Activated naive CD8-positive, alpha-beta T cell treated with anti-CD3 and anti-CD28 coated beads, Interleukin-2, amount 50 U/mL, for 24 hours (primary cell): ENCODE measurements at regions not wholly inside any gene's neighbourhood (a gene's known extent, or its start where the extent isn't known, plus 50 kb on each side); places are given as distances from the start of the nearest gene placed in this dataset.
"Not testable (repeated sequence)": the region's sequence is repeated elsewhere in the genome, so short reads cannot be mapped to it uniquely, and the experiment has no call there.

Experiments
- ATAC-seq: fragments of 150-1000 bp; cut with Tn5 transposase; one replicate; pipeline ENCODE4 v1.10.0; 2021
- DNase-seq: peaks from one replicate; pipeline ENCODE4 v3.0.0; 2021
- H3K27ac Mint-ChIP-seq: one replicate; pipeline ENCODE4 v1.8.0; 2021; ENCODE audit warnings: mild to moderate bottlenecking, mixed read lengths
- H3K27me3 Mint-ChIP-seq: one replicate; pipeline ENCODE4 v1.8.0; 2021; ENCODE audit warnings: mixed read lengths
- H3K36me3 Mint-ChIP-seq: one replicate; pipeline ENCODE4 v1.8.0; 2021; ENCODE audit warnings: low read depth, mixed read lengths
- H3K4me1 Mint-ChIP-seq: one replicate; pipeline ENCODE4 v1.8.0; 2021; ENCODE audit warnings: mixed read lengths
- H3K4me3 Mint-ChIP-seq: one replicate; pipeline ENCODE4 v1.8.0; 2021; ENCODE audit warnings: mild to moderate bottlenecking, moderate library complexity, mixed read lengths
- H3K9me3 Mint-ChIP-seq: one replicate; pipeline ENCODE4 v1.8.0; 2021; ENCODE audit warnings: mixed read lengths

DNA sequence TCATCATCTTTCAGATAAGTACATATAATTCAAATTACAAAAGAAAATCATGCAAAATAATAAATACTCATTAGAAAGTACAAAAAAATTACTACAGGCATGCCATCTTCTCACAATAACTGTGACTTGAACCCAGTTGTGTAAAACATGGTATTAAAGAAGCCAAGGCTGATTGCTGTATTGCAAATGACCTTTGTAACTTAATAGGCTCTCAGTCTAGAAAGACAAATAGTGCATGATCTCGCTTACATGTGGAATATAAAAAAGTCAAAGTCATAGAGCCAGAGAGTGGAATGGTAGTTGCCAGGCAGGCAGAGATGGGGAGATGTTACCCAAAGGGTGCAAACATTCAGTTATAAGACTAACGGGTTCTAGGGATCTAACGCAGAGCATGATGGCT is 626.1 kb downstream of the COL12A1 start:
- DNase-seq (no peak), ATAC-seq (no peak)
- Mint-ChIP-seq H3K36me3 (no peaks in the 10 kb centered on the region), H3K27me3 (no peaks in the 10 kb centered on the region), H3K9me3 (no peaks in the 10 kb centered on the region), H3K4me3 (no peak overlapping the region), H3K4me1 (no peaks in the 10 kb centered on the region), H3K27ac (no peak overlapping the region)

DNA sequence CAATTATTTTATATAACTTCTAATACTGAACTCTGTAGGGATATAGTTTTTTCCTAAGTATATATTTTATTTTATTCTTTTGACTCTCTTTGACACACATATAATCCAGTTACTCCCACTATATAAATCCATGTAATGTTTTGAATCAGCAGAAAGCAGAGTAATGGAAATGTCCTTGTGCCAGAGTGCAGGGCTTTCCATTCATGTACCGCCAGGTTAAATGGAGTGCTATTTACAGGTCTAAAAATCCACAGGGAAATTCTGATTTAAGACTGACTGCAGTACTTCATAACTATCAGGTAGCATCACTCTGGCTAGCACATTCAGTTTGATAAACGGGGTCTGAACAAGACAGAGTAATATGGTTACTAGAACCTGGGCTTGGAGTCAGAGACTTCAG is 626.8 kb downstream of the COL12A1 start:
- Mint-ChIP-seq H3K27ac (no peak overlapping the region), H3K9me3 (no peaks in the 10 kb centered on the region), H3K36me3 (no peaks in the 10 kb centered on the region), H3K4me1 (no peaks in the 10 kb centered on the region), H3K4me3 (no peak overlapping the region), H3K27me3 (no peaks in the 10 kb centered on the region)
- DNase-seq: no peak
- no peak for ATAC-seq

- Mint-ChIP-seq H3K27ac (no peak overlapping the region), H3K4me3 (no peak overlapping the region), H3K4me1 (no peaks in the 10 kb centered on the region), H3K36me3 (no peaks in the 10 kb centered on the region), H3K27me3 (no peaks in the 10 kb centered on the region), H3K9me3 (no peaks in the 10 kb centered on the region)
- DNase-seq: no peak
- no peak for ATAC-seq
These were observed 627.5 kb downstream of the COL12A1 start for GRCh38 chr6:74578339-74578738.

- ATAC-seq: no peak
- H3K4me1 Mint-ChIP-seq: no peaks in the 10 kb centered on the region
- H3K4me3 Mint-ChIP-seq: no peak overlapping the region
- no peak overlapping the region for H3K27ac Mint-ChIP-seq
- no peaks in the 10 kb centered on the region for H3K36me3 Mint-ChIP-seq
- H3K27me3 Mint-ChIP-seq: no peaks in the 10 kb centered on the region
- DNase-seq: no peak
- no peaks in the 10 kb centered on the region for H3K9me3 Mint-ChIP-seq
These were observed 628.2 kb downstream of the COL12A1 start for GRCh38 chr6:74577619-74578018.

DNA sequence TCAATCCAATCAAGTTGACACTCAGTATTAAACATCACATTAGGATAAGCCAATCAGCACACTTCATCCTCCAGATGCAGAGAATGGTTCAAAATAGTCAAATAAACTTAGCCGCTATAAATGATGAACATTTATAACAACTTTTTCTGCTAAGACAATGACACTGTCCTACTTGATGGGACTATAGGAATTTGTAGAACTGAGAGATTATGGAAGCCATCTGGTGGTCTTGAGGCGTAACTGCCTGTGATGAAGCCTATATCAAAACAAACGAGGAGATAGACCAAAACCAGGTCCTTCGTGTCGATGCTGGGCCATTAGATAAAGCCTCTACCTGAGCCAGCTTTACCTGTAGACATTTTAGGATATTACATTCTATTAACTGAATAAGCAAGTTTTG is 631.1 kb downstream of the COL12A1 start:
- H3K36me3 Mint-ChIP-seq: no peaks in the 10 kb centered on the region
- H3K4me3 Mint-ChIP-seq: no peak overlapping the region
- no peak for DNase-seq
- H3K27ac Mint-ChIP-seq: no peak overlapping the region
- no peaks in the 10 kb centered on the region for H3K27me3 Mint-ChIP-seq
- H3K9me3 Mint-ChIP-seq: no peaks in the 10 kb centered on the region
- no peak for ATAC-seq
- H3K4me1 Mint-ChIP-seq: no peaks in the 10 kb centered on the region

DNA sequence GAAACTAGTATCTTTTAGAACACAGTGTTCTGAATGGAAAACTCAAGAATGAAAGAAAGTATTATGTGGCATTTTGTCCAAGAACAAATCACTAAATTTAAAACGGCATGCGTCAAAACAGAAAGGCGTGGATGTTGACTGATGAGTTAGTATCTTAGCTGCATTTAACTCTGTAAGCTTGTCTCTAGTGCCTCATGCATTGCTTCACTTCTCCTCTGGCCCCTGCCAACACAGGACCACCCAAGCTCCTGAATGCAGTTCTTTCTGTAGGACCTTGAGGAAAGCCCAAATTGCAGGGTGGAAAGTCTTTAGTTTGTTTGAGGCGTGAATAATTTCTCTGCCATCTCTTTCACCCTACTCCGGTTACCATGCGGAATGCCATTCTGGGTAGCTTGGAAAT is 632.2 kb downstream of the COL12A1 start:
- ATAC-seq: no peak
- no peak for DNase-seq
- Mint-ChIP-seq H3K9me3 (no peaks in the 10 kb centered on the region), H3K4me1 (no peaks in the 10 kb centered on the region), H3K4me3 (no peak overlapping the region), H3K27me3 (no peaks in the 10 kb centered on the region), H3K36me3 (no peaks in the 10 kb centered on the region), H3K27ac (no peak overlapping the region)

DNA sequence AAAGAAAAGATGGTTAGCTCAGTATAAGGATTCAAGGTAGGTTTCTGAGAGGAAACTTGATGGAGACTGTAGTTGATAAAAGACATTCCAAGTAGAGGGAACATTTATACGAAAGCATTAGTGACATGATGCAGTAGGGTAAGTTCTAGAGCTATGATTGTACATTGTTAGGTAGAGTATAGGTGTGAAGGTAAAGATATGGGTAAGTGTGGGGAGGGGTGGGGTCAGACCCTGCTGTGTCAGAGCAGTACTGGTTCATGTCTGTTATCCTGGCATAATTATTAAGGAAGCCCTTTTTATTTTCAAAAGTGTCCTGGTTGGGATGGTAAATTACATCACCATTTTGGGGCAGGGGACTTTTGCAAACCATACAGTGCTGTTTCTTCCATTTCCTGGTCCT is 635.8 kb downstream of the COL12A1 start:
- Mint-ChIP-seq H3K4me1 (no peaks in the 10 kb centered on the region), H3K9me3 (no peaks in the 10 kb centered on the region), H3K4me3 (no peak overlapping the region), H3K36me3 (no peaks in the 10 kb centered on the region), H3K27me3 (no peaks in the 10 kb centered on the region), H3K27ac (no peak overlapping the region)
- ATAC-seq (no peak), DNase-seq (no peak)

- Mint-ChIP-seq H3K36me3 (no peaks in the 10 kb centered on the region), H3K4me1 (no peaks in the 10 kb centered on the region), H3K4me3 (no peak overlapping the region), H3K27ac (no peak overlapping the region), H3K27me3 (no peaks in the 10 kb centered on the region), H3K9me3 (no peaks in the 10 kb centered on the region)
- DNase-seq (no peak), ATAC-seq (no peak)
These were observed 637.0 kb downstream of the COL12A1 start for GRCh38 chr6:74568861-74569260.

- H3K4me1 Mint-ChIP-seq, ATAC-seq, H3K27ac Mint-ChIP-seq, H3K36me3 Mint-ChIP-seq, H3K4me3 Mint-ChIP-seq, DNase-seq, H3K27me3 Mint-ChIP-seq, H3K9me3 Mint-ChIP-seq: not testable (repeated sequence)
These were observed 637.9 kb downstream of the COL12A1 start for GRCh38 chr6:74567923-74568290.

- no peaks in the 10 kb centered on the region for H3K9me3 Mint-ChIP-seq
These were observed 638.5 kb downstream of the COL12A1 start for GRCh38 chr6:74567281-74567922.

GRCh38 chr6:74557236-74557635 is 648.6 kb downstream of the COL12A1 start:
- H3K27ac Mint-ChIP-seq: no peak overlapping the region
- H3K4me1 Mint-ChIP-seq: no peaks in the 10 kb centered on the region
- no peak overlapping the region for H3K4me3 Mint-ChIP-seq
- no peak for ATAC-seq
- H3K27me3 Mint-ChIP-seq: no peaks in the 10 kb centered on the region
- no peaks in the 10 kb centered on the region for H3K36me3 Mint-ChIP-seq
- no peak for DNase-seq
- H3K9me3 Mint-ChIP-seq: no peaks in the 10 kb centered on the region

More at GRCh38 chr6:74567281-74567922, 638.5 kb downstream of the COL12A1 start:
- H3K36me3 Mint-ChIP-seq: no peaks in the 10 kb centered on the region
- no peaks in the 10 kb centered on the region for H3K4me1 Mint-ChIP-seq
- no peaks in the 10 kb centered on the region for H3K27me3 Mint-ChIP-seq
- H3K27ac Mint-ChIP-seq: no peak overlapping the region
- DNase-seq: no peak
- H3K4me3 Mint-ChIP-seq: no peak overlapping the region
- ATAC-seq: no peak

GRCh38 chr6:74554041-74554440 is 651.8 kb downstream of the COL12A1 start:
- H3K27ac Mint-ChIP-seq: no peak overlapping the region
- DNase-seq: no peak
- H3K9me3 Mint-ChIP-seq: peaks cover 6% of the 10 kb centered on the region
- H3K4me1 Mint-ChIP-seq: no peaks in the 10 kb centered on the region
- ATAC-seq: no peak
- H3K36me3 Mint-ChIP-seq: no peaks in the 10 kb centered on the region
- no peak overlapping the region for H3K4me3 Mint-ChIP-seq
- no peaks in the 10 kb centered on the region for H3K27me3 Mint-ChIP-seq

DNA sequence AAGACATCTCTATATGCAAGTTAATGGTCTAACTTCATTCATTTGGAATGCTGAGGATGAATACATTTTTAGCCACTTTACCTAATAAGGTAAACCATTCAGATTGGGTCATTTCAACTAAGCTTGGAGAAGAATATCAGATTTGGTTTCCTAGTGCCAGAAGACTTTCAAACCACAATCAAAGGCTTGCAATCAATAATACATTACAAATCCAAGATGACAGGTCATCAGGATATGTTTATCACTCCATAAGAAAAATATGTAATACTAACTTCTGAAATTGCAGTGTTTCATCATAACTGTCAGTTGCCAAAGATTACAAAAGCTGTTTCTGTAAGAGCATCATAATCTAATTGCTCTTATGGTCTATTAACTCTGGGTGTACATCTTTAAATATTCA is 654.0 kb downstream of the COL12A1 start:
- H3K9me3 Mint-ChIP-seq: peaks cover 6% of the 10 kb centered on the region
- no peaks in the 10 kb centered on the region for H3K4me1 Mint-ChIP-seq
- no peak for DNase-seq
- no peaks in the 10 kb centered on the region for H3K36me3 Mint-ChIP-seq
- ATAC-seq: no peak
- no peak overlapping the region for H3K4me3 Mint-ChIP-seq
- no peaks in the 10 kb centered on the region for H3K27me3 Mint-ChIP-seq
- H3K27ac Mint-ChIP-seq: no peak overlapping the region

- Mint-ChIP-seq H3K36me3 (no peaks in the 10 kb centered on the region), H3K27me3 (no peaks in the 10 kb centered on the region), H3K9me3 (peaks cover 6% of the 10 kb centered on the region), H3K4me1 (no peaks in the 10 kb centered on the region), H3K4me3 (no peak overlapping the region), H3K27ac (no peak overlapping the region)
- ATAC-seq (no peak), DNase-seq (no peak)
These were observed 655.0 kb downstream of the COL12A1 start for GRCh38 chr6:74550821-74551220.

GRCh38 chr6:74549746-74550145 is 656.1 kb downstream of the COL12A1 start:
- no peak overlapping the region for H3K4me3 Mint-ChIP-seq
- DNase-seq: no peak
- ATAC-seq: no peak
- no peaks in the 10 kb centered on the region for H3K36me3 Mint-ChIP-seq
- H3K27ac Mint-ChIP-seq: no peak overlapping the region
- H3K4me1 Mint-ChIP-seq: no peaks in the 10 kb centered on the region
- H3K27me3 Mint-ChIP-seq: no peaks in the 10 kb centered on the region
- H3K9me3 Mint-ChIP-seq: peaks cover 12% of the 10 kb centered on the region
